ENCODE measurements at regions not wholly inside any gene's neighbourhood (a gene's known extent, or its start where the extent isn't known, plus 50 kb on each side); places are given as distances from the start of the nearest gene placed in this dataset.

DNA sequence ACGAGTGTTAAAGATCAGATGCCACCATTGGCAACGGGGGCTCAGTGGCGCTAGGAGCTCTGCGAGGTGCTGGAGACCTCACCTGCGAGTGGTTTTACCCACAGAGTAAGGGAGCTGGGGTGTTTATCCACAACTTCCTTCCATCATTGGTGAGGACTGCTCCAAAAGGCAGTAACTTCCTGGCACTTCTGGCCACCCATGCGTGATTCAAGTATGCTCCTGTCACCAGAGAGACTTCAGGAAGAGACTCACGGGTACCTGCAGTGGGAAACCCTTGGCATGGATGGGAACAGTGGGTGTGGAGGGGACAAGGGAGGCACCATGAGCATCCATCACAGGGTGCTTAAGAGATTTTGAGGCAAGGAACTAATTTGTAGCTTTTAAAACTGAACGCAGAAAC lies 53.2 kb downstream of the RIN2 start:
- TF ChIP-seq POLR2A (IDR thresholded peaks at IDR 0.05) (no peak), CTCF (IDR thresholded peaks at IDR 0.05) (no peak), EP300 (IDR thresholded peaks at IDR 0.05) (no peak)

All from tibial nerve (tissue), 4 donors.